NCI-H524 treated with DMSO at 0.1 percent for 48 hours (cell line): ENCODE measurements at regions not wholly inside any gene's neighbourhood (a gene's known extent, or its start where the extent isn't known, plus 50 kb on each side); places are given as distances from the start of the nearest gene placed in this dataset.

ENCODE experiments used
- DNase-seq: peaks from one replicate; lab custom pipeline; 2025; lab: John Stamatoyannopoulos, UW

- DNase-seq: no peak
Observed at GRCh38 chr6:6919173-6919572, 188.6 kb upstream of the RREB1 start.

GRCh38 chr6:6920114-6920986, 187.4 kb upstream of the RREB1 start:
- no peak for DNase-seq

GRCh38 chr6:6920987-6921313, 186.8 kb upstream of the RREB1 start:
- DNase-seq: no peak

- no peak for DNase-seq
Observed at GRCh38 chr6:6922166-6922565, 185.6 kb upstream of the RREB1 start.

DNA sequence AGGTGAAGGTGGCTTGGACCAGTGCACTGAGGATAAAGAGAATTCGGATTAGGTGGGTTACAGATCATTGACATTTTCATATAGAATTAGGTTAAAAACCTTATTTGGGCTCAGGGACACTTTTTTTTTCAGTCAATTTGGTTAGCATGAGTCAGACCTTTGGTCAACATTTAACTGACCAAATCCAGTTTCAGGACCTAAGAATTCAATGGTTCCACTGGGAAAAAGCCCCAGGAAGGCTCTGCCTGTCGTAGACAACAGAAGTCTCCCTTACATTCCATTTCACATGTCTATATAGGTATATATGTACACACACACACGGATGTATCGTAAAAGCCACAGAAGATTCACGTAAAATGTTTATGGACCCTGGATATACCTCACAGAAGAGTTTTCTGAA, 184.2 kb upstream of the RREB1 start:
- no peak for DNase-seq

- DNase-seq: no peak
Observed at GRCh38 chr6:6924708-6925107, 183.1 kb upstream of the RREB1 start.

- no peak for DNase-seq
Observed at GRCh38 chr6:6925391-6926164, 182.2 kb upstream of the RREB1 start.

GRCh38 chr6:6926856-6927255, 180.9 kb upstream of the RREB1 start:
- no peak for DNase-seq

DNA sequence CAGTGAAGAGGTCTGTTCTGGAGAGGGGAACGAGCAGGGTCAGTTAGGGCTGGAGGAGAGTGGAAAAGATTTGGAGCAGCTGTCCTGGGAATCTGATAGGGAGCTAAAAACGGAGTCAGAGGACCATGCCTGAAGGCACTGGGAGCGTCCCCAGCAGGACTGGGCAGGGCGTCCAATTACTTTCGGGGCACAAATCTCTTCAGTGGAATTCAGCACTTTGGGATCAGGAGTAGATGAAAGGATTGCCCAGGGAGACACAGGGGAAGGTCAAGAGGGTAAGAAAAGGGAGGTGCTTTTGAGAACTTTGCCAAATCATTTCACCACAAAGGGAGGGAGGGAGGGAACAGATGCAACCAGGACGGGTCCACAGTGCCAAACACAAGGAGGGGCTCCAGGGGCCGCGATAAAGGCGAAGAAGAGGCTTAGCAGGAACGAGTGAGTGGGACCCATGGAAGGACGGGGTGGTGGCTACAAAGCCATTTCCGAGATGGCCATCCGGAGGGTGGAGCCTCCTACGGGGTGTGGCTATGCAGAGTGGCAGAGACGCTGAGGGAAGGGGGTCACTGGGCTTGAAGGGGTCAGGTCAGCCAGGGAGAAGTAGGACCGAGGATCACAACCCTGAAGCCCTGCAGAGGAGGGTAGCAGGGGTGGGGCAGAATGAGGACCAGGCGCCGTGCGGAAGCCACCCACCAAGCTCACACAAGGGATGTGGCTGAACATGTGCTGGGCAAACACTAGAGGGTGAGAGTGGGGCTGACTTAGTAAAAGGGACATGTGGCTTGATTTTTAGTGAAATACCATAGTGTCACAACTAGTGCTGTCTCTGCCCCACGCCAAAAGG, 180.0 kb upstream of the RREB1 start:
- peak; percentile 30 for DNase-seq

DNA sequence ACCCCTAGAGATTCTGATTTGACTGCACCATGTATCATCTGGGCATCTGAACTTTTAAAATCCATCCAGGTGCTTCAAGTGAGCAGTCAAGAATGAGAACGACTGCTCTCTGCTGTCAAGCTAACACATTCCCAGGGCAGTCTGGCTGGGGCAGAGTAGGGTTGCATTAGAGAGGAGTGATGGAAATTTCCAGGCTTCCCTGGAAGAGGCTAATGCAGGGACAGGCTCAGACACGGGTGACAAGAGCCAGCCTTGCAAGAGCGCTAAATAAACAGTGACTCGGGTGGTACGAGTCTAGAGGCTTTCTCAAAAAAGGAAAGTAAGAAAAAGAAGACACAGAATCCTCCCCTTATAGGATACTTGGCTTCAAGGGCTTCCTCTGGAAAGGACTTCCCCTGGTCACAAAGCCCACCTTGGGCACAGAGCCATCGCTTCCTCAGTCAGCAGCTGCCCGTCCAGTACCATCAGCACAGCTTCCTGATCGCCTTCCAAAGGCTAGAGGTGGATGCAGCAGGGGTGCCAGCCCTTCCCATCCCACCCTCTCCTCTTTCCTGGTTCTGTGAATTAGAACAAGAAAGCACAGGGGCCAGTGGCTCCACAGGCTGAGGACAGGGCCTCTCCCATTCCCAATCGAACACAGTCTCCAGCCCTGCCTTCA, 177.4 kb upstream of the RREB1 start:
- no peak for DNase-seq

- peak; percentile 43 for DNase-seq
Observed at GRCh38 chr6:6931071-6932025, 176.4 kb upstream of the RREB1 start.

DNA sequence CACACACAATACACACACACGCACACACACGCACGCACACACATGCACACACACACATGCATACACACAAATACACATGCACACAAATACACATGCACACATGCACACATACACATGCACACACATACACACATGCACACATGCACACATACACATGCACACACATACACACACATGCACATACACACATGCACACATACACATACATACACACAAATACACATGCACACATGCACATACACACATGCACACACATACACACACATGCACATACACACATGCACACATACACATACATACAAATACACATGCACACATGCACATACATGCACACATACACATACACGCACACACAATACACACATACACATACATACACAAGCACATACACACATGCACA, 175.4 kb upstream of the RREB1 start:
- DNase-seq: no peak

GRCh38 chr6:6932968-6933367, 174.8 kb upstream of the RREB1 start:
- DNase-seq: no peak

DNA sequence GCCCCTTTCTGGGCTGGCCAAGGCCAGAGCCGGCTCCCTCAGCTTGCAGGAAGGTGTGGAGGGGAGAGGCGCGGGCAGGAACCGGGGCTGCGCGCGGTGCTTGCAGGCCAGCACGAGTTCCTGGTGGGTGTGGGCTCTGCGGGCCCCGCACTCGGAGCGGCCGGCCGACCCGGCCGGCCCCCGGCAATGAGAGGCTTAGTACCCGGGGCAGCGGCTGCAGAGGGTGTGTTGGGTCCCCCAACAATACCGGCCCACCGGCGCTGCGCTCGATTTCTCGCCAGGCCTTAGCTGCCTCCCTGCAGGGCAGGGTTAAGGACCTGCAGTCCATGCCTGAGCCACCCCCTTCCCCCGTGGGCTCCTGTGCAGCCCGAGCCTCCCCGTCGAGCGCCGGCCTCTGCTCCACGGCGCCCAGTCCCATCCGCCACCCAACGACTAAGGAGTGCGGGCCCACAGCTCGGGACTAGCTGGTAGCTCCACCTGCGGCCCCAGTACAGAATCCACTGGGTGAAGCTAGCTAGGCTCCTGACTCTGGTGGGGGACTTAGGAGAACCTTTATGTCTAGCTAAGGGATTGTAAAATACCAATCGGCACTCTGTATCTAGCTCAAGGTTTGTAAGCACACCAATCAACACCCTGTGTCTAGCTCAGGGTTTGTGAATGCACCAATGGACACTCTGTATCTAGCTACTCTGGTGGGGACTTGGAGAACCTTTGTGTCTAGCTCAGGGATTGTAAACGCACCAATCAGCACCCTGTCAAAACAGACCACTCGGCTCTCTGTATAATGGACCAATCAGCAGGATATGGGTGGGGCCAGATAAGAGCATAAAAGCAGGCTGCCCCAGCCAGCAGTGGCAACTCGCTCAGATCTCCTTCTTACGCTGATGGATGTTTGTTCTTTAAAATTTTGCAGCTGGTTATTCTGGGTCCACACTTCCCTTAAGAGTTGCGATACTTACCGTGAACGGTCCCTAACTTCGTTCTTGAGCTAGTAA, 167.4 kb upstream of the RREB1 start:
- DNase-seq: no peak

GRCh38 chr6:6941201-6941600, 166.6 kb upstream of the RREB1 start:
- DNase-seq: no peak

DNA sequence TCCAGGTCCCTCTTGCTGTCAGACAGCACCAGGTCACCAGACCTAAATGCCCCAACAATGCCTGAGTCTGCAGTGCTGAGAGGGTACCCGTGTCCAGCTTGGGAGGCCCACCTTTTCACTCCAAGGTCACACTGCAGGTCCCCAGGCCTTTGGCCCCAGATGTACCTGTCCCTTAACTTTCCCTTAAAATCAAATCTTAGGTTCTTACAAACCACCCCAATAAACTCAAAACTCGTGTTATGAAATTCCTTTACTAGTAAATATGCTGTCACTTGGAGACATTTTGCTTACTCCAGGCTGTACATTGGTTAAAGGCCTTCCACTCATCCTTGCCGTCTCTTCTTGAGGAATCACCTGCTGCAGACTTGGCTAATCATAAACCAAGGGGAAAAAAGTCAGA, 165.7 kb upstream of the RREB1 start:
- DNase-seq: no peak

- no peak for DNase-seq
Observed at GRCh38 chr6:6942831-6943230, 164.9 kb upstream of the RREB1 start.

GRCh38 chr6:6943421-6943820, 164.3 kb upstream of the RREB1 start:
- DNase-seq: no peak
